Mucosa of descending colon (tissue), 3 donors: ENCODE measurements at regions not wholly inside any gene's neighbourhood (a gene's known extent, or its start where the extent isn't known, plus 50 kb on each side); places are given as distances from the start of the nearest gene placed in this dataset.
A peak's percentile ranks its signal among the peaks of the same experiment; 100 is the strongest.

Experiments
- ATAC-seq: fragments of 200-7000 bp; cut with Tn5 transposase; one replicate; pipeline ENCODE4 v1.9.1; 2020; ENCODE audit warnings: mild to moderate bottlenecking, moderate library complexity
- DNase-seq, 3 donors: peaks; one replicate each; pipeline ENCODE4 v3.0.0-alpha.2; 2020
- H3K36me3 ChIP-seq: fragments of 200-600 bp; one replicate; pipeline ENCODE4 v1.8.0; 2021; ENCODE audit warnings: low read depth, mild to moderate bottlenecking
- H3K4me1 ChIP-seq: fragments of 200-600 bp; one replicate; pipeline ENCODE4 v1.8.0; 2021; ENCODE audit warnings: low read depth, mild to moderate bottlenecking
- H3K4me3 ChIP-seq: fragments of 200-600 bp; one replicate; pipeline ENCODE4 v1.8.0; 2021; ENCODE audit warnings: mild to moderate bottlenecking
- H3K9me3 ChIP-seq: fragments of 200-600 bp; one replicate; pipeline ENCODE4 v1.8.0; 2021; ENCODE audit warnings: mild to moderate bottlenecking
- CTCF ChIP-seq: fragments of 200-600 bp; IDR thresholded peaks from one replicate; pipeline ENCODE4 v1.8.0; 2022; ENCODE audit warnings: antibody characterized with exemption, mild to moderate bottlenecking
- intact Hi-C, 2 donors: fragments of 100-400 bp; cut with DNase I in 1 of 2; cut with micrococcal nuclease in 1 of 2; formaldehyde crosslinking; loops; one replicate each; pipeline versions ENCODE4 v1.11.0 to v1.11.1; 2022; cut with DNase I, micrococcal nuclease
- donor health status: DM: no; HTN: no; CAD: no; lungs with moderate emphysema.
- donor health status: DM: no; HTN: no; CAD: no.
- donor health status: DM: no; HTN: yes; CAD: no.

- Histone ChIP-seq H3K36me3 (no peaks in the 10 kb centered on the region), H3K9me3 (no peaks in the 10 kb centered on the region), H3K4me1 (no peaks in the 10 kb centered on the region), H3K4me3 (no peak overlapping the region)
- no peak for TF ChIP-seq CTCF
- ATAC-seq: no peak
- intact Hi-C loops: no loop called here
- no peak for DNase-seq
Measured at GRCh38 chr4:177595386-177595785, 153.1 kb upstream of the AGA start.

- no peaks in the 10 kb centered on the region for H3K9me3 ChIP-seq
- H3K36me3 ChIP-seq: no peaks in the 10 kb centered on the region
- DNase-seq: peak in 1 of 3 donors; percentile 25
- TF ChIP-seq CTCF: no peak
- peak; percentile 52 for ATAC-seq
- H3K4me3 ChIP-seq: no peak overlapping the region
- H3K4me1 ChIP-seq: no peaks in the 10 kb centered on the region
- intact Hi-C loops: no loop called here
Measured at GRCh38 chr4:177596035-177596434, 153.8 kb upstream of the AGA start.

- Histone ChIP-seq H3K9me3 (no peaks in the 10 kb centered on the region), H3K36me3 (no peaks in the 10 kb centered on the region), H3K4me1 (no peaks in the 10 kb centered on the region), H3K4me3 (no peak overlapping the region)
- ATAC-seq: no peak
- no peak for DNase-seq
- TF ChIP-seq CTCF: no peak
- intact Hi-C loops: no loop called here
Measured at GRCh38 chr4:177596991-177597390, 154.8 kb upstream of the AGA start.

GRCh38 chr4:177605252-177605651 lies 163.0 kb upstream of the AGA start:
- TF ChIP-seq CTCF: no peak
- DNase-seq (no peak), ATAC-seq (no peak)
- Histone ChIP-seq H3K4me3 (no peak overlapping the region), H3K4me1 (no peaks in the 10 kb centered on the region), H3K9me3 (no peaks in the 10 kb centered on the region), H3K36me3 (no peaks in the 10 kb centered on the region)
- intact Hi-C loops: no loop called here

GRCh38 chr4:177607111-177607573 lies 164.9 kb upstream of the AGA start:
- ATAC-seq: no peak
- H3K4me1 ChIP-seq: no peaks in the 10 kb centered on the region
- no peak for TF ChIP-seq CTCF
- intact Hi-C loops: no loop called here
- peak in 1 of 3 donors; percentile 46 for DNase-seq
- no peaks in the 10 kb centered on the region for H3K36me3 ChIP-seq
- H3K9me3 ChIP-seq: no peaks in the 10 kb centered on the region
- H3K4me3 ChIP-seq: no peak overlapping the region

GRCh38 chr4:177611974-177612664 lies 169.9 kb upstream of the AGA start:
- Histone ChIP-seq H3K4me3 (no peak overlapping the region), H3K9me3 (no peaks in the 10 kb centered on the region), H3K36me3 (no peaks in the 10 kb centered on the region), H3K4me1 (no peaks in the 10 kb centered on the region)
- intact Hi-C loops: no loop called here
- DNase-seq (no peak), ATAC-seq (no peak)
- TF ChIP-seq CTCF: no peak
